Right lobe of liver (tissue), 6 donors: ENCODE measurements at regions not wholly inside any gene's neighbourhood (a gene's known extent, or its start where the extent isn't known, plus 50 kb on each side); places are given as distances from the start of the nearest gene placed in this dataset.

Experiments
- ATAC-seq, 4 donors: fragments of 200-7000 bp; cut with Tn5 transposase; one replicate each; pipeline ENCODE4 v1.9.1; 2020; ENCODE audit warnings: mild to moderate bottlenecking in 4 of 4, moderate library complexity in 4 of 4
- DNase-seq, 3 donors: peaks; one replicate each; pipeline ENCODE4 v3.0.0-alpha.2; 2020
- H3K27ac ChIP-seq, 3 donors: fragments of 200-600 bp; one replicate each; pipeline ENCODE4 v1.8.0; 2022
- H3K27me3 ChIP-seq, 2 donors: fragments of 200-600 bp; one replicate each; pipeline ENCODE4 v1.8.0; 2022
- H3K36me3 ChIP-seq, 4 donors: fragments of 200-600 bp; sonication (generic) in 1 of 4; one replicate each; pipeline versions ENCODE4 v1.5.1 to v1.8.0; 2017 to 2022; ENCODE audit warnings: control low read depth in 1 of 4
- H3K4me1 ChIP-seq, 4 donors: fragments of 200-600 bp; sonication (generic) in 1 of 4; one replicate each; pipeline versions ENCODE4 v1.5.1 to v1.8.0; 2017 to 2022; ENCODE audit warnings: control low read depth in 1 of 4
- H3K4me3 ChIP-seq, 3 donors: fragments of 200-600 bp; one replicate each; pipeline ENCODE4 v1.8.0; 2022
- H3K9me3 ChIP-seq, 4 donors: fragments of 200-600 bp; sonication (generic) in 1 of 4; one replicate each; pipeline versions ENCODE4 v1.5.1 to v1.8.0; 2017 to 2022; ENCODE audit warnings: control low read depth in 1 of 4
- POLR2A ChIP-seq: fragments of 450-650 bp; IDR thresholded peaks from one replicate; pipeline ENCODE4 v1.6.1; 2017; ENCODE audit warnings: antibody characterized with exemption, mild to moderate bottlenecking
- WGBS: methylation state at CpG from one replicate; pipeline ENCODE4 v1.1.6; 2018; ENCODE audit warnings: low coverage, low lambda C conversion rate; ENCODE audit not compliant: insufficient coverage; ENCODE audit errors: missing lambda C conversion rate; 5-methylcytosine and 5-hydroxymethylcytosine counted together
- intact Hi-C, 2 donors: fragments of 100-400 bp; cut with DNase I; formaldehyde crosslinking; loops; one replicate each; pipeline versions ENCODE4 v1.11.2 to v1.14.1; 2022
- TF ChIP-seq, protein P1 (sequence below), 4 donors: fragments of 200-600 bp in 3 of 4; fragments of 450-650 bp in 1 of 4; IDR thresholded peaks; one replicate each; pipeline versions ENCODE4 v1.5.1 to v1.8.0; 2016 to 2022; ENCODE audit warnings: antibody characterized with exemption in 4 of 4, mild to moderate bottlenecking in 2 of 4
- donor health status: DM: no; HTN: yes; CAD: no.
- donor health status: DM: no; HTN: no; CAD: no.
- donor health status: DM: no; HTN: no; CAD: no.
- donor health status: DM: no; HTN: yes; CAD: no.
- donor health status: DM: no; HTN: yes; CAD: no.

GRCh38 chr10:58936364-58936763 lies 240.1 kb upstream of the PHYHIPL start:
- Histone ChIP-seq H3K9me3 (no peaks in the 10 kb centered on the region), H3K27ac (no peak overlapping the region), H3K36me3 (no peaks in the 10 kb centered on the region), H3K4me3 (no peak overlapping the region), H3K4me1 (no peaks in the 10 kb centered on the region), H3K27me3 (no peaks in the 10 kb centered on the region)
- no peak for TF ChIP-seq POLR2A
- TF ChIP-seq, protein P1, sequence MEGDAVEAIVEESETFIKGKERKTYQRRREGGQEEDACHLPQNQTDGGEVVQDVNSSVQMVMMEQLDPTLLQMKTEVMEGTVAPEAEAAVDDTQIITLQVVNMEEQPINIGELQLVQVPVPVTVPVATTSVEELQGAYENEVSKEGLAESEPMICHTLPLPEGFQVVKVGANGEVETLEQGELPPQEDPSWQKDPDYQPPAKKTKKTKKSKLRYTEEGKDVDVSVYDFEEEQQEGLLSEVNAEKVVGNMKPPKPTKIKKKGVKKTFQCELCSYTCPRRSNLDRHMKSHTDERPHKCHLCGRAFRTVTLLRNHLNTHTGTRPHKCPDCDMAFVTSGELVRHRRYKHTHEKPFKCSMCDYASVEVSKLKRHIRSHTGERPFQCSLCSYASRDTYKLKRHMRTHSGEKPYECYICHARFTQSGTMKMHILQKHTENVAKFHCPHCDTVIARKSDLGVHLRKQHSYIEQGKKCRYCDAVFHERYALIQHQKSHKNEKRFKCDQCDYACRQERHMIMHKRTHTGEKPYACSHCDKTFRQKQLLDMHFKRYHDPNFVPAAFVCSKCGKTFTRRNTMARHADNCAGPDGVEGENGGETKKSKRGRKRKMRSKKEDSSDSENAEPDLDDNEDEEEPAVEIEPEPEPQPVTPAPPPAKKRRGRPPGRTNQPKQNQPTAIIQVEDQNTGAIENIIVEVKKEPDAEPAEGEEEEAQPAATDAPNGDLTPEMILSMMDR (IDR thresholded peaks at IDR 0.05), result no peak
- intact Hi-C loops, result no loop called here
- ATAC-seq (no peak), DNase-seq (no peak)
- WGBS, result 94% methylated on average over 3 of the region's 3 CpGs

DNA sequence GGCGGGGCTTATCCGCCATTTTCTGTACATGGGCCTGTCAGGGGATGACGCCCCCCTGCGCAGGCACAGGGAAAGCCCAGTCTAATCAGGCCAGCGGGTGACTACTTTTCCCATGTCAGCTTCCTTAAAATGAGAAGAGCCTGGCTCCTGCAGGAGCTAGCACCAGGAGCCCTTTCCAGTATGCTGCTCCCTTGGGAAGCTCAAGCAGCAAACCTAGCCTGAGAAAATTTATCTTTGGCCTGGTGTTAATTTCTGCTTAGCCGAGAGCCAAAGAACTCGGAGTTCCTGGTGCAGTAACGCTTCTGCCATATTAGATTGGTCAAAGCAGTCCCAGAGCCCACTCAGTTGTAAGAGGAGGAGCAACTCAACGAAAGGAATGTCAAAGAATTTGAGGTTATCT lies 239.0 kb upstream of the PHYHIPL start:
- intact Hi-C loops, result no loop called here
- Histone ChIP-seq H3K27me3 (no peaks in the 10 kb centered on the region), H3K36me3 (no peaks in the 10 kb centered on the region), H3K27ac (no peak overlapping the region), H3K4me3 (no peak overlapping the region), H3K4me1 (peaks cover 0 to 1% (median 0%) of the 10 kb centered on the region in 4 donors), H3K9me3 (no peaks in the 10 kb centered on the region)
- ATAC-seq (no peak), DNase-seq (no peak)
- 64% methylated on average over 7 of the region's 9 CpGs for WGBS
- TF ChIP-seq POLR2A, result no peak
- TF ChIP-seq, protein P1 (IDR thresholded peaks at IDR 0.05), result no peak

DNA sequence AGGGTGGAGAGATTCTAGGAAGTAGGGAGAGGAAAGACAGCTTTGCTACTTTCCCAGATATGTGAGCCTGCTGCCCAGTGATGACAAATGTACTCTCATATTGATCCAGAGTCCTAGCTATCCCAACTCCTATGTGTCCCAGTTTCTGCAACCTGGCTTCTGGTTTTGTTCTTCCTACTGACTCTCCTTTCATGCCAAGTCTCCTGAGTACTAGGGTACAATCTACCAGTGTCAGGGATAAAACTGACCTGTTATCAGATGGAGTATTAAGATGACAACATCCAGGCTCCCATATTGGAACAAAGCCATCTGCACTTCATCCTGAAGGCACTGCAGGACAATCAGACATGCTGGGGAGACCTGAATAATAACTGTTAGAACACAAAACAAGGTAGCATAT lies 233.7 kb upstream of the PHYHIPL start:
- H3K36me3 ChIP-seq, result no peaks in the 10 kb centered on the region
- TF ChIP-seq POLR2A, result no peak
- TF ChIP-seq, protein P1 (IDR thresholded peaks at IDR 0.05), result no peak
- intact Hi-C loops, result no loop called here
- peaks cover 0 to 3% (median 0%) of the 10 kb centered on the region in 4 donors for H3K4me1 ChIP-seq
- DNase-seq (no peak), ATAC-seq (peak; percentile 33 to 90 (median 62))
- no peak overlapping the region for H3K27ac ChIP-seq
- no peak overlapping the region for H3K4me3 ChIP-seq
- no peaks in the 10 kb centered on the region for H3K27me3 ChIP-seq
- no peaks in the 10 kb centered on the region for H3K9me3 ChIP-seq

DNA sequence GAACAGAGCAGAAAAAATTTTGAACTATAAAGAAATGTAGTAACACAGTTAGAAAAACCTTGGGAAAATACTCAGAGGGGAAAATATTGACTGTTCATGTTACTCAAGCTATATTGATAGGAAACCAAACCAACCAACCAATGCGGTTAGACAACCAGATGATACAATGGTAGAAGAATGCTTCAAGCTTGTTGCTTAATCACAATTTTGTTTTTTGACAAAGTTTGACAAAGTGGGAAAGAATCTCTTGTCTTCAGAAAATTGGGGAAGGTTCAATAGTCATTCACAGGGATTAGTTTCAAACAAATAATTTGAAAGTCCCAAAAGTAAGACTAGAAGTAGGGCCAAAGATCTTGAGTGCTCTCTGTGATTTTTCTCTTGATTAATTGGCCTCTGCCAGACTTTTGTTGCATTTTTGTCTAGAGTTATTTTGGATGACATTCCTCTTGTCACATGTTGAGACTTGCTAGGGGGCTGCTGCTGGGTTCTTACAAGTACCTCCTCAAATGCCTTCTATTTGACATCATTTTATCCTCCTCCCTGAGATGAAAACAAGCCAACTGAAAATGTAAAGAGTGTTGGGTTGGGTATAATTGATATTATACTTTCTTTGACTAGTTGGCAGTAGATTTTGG lies 233.1 kb upstream of the PHYHIPL start:
- Histone ChIP-seq H3K9me3 (no peaks in the 10 kb centered on the region), H3K4me1 (peaks cover 0 to 3% (median 0%) of the 10 kb centered on the region in 4 donors), H3K36me3 (no peaks in the 10 kb centered on the region), H3K27ac (no peak overlapping the region), H3K4me3 (no peak overlapping the region), H3K27me3 (no peaks in the 10 kb centered on the region)
- WGBS, result 87% methylated on average over 1 of the region's 1 CpG
- no peak for DNase-seq
- intact Hi-C loops, result no loop called here
- TF ChIP-seq, protein P1 (IDR thresholded peaks at IDR 0.05), result no peak
- no peak for TF ChIP-seq POLR2A
- ATAC-seq, result peak in 1 of 4 donors; percentile 38

DNA sequence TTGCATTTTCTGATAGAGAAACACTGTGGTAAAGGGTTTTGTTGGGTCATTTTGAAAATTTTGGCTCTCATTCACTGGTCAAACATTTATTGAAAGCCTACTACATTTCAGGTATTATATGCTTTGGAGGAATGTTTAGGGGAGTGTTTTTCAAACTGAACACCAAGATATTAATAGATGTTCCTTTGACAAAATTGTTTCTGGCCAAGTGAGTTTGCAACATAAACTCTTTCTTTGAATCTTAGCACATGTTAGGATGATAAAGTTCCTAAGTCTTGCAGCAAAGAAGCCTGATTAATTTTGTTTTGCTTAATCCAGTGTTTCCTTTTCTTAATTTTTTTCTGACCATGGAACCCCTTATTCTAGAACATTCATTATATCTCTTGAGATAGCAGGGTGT lies 232.5 kb upstream of the PHYHIPL start:
- DNase-seq (no peak), ATAC-seq (no peak)
- Histone ChIP-seq H3K4me1 (peaks cover 0 to 3% (median 0%) of the 10 kb centered on the region in 4 donors), H3K9me3 (no peaks in the 10 kb centered on the region), H3K4me3 (no peak overlapping the region), H3K27me3 (no peaks in the 10 kb centered on the region), H3K36me3 (no peaks in the 10 kb centered on the region), H3K27ac (no peak overlapping the region)
- intact Hi-C loops, result no loop called here
- TF ChIP-seq, protein P1 (IDR thresholded peaks at IDR 0.05), result no peak
- TF ChIP-seq POLR2A, result no peak
